T1000 (cell line): ENCODE measurements at regions not wholly inside any gene's neighbourhood (a gene's known extent, or its start where the extent isn't known, plus 50 kb on each side); places are given as distances from the start of the nearest gene placed in this dataset.

Source experiments
- DNase-seq: peaks from one replicate; lab custom pipeline; 2025; ENCODE audit warnings: mixed read lengths; lab: John Stamatoyannopoulos, UW

DNA sequence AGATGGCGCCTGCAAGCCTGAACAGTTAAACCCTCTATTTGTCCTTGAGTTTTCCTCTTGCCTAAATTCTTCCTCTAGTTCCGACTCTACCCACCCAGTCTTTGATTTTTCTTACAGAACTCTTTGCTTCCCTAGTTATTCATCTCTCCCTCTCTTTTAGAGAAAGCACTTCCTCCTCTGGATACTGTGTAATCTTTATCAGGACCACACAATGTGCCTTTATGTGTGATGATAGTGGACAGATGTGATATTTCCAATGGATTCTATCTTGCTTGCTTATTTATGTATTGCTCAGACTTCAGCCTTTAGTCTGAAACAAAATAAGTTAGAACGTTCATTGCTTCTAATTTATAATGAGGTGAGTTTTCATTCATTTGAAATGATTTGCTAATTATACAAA, 79.5 kb upstream of the CAV2 start:
- DNase-seq, result no peak

DNA sequence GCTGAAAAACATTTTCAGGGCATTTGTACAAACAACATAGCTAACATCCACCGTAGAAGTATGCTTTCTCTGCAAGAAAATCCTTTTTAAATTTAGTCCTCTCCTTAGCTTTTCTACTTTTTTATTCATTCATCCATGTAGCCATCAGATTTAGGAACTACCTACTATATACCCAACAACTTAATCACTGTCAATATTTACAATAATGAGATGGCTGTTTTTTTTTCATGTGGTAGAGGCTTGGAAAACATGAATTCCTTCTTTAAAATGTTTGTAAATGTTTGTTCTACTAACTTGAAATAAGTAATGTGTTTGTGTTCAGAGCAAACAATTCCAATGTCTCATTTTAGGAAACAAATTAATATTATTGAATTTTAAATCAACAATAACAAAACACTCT, 78.2 kb upstream of the CAV2 start:
- no peak for DNase-seq

DNA sequence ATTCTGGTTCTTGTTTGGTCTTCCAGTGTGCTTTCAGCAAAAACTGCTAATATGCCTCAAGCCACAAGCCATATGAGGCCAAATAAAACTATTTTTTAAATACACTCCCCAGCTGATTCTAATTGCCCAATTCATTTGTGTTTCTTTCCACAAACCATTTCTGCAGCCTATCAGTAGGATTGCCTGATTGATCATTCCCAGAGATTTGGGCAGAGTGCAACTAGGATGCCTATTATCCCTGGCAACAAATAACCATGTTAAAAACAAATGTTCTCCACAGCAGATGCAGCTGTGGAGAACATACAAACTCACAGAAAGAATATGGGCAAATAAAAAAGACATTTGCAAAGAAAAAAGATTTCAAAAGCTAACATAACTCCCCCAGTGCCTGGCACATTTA, 76.9 kb upstream of the CAV2 start:
- no peak for DNase-seq

DNA sequence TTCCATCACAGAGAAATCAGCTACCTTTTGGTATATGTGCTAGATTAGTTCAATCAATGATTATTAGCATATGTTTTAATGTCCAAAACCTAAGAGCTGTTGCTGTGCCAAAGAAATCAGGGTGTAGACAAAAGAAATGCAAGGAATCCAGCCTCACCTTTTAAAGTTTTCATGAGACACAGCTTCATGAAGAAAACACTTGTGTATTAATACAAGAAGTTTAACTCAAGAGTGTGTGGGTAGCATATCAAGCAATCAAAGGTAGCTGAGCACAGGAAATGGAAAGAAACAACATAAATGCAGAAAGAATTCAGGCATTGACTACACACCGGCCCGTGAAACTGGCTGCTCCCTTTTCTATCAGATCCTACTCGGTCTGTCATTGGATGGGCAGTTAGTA, 76.0 kb upstream of the CAV2 start:
- no peak for DNase-seq

DNA sequence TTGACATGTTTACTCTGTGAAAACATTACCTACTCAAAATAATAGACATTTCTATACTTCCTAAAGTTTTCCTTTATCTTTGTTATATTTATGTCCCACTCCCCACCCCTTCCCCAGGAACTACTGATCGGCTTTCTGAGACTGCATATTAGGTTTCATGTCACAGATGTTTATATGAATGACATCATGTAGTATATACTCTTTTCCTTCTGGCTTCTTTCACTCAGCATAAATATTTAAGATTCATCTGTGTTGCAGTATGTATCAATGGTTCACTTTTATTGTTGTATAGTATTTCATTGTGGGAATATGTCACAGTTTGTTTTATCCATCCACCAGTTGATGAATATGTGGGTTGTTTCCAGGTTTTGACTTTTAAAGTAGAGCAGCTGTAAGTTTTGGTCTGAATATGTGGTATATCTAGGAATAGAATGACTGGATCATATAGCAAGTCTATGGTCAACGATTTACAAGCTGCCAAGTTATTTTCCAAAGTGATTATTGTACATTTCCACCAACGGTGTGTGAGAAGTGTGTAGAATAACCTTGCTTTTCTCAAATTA, 73.8 kb upstream of the CAV2 start:
- no peak for DNase-seq

DNA sequence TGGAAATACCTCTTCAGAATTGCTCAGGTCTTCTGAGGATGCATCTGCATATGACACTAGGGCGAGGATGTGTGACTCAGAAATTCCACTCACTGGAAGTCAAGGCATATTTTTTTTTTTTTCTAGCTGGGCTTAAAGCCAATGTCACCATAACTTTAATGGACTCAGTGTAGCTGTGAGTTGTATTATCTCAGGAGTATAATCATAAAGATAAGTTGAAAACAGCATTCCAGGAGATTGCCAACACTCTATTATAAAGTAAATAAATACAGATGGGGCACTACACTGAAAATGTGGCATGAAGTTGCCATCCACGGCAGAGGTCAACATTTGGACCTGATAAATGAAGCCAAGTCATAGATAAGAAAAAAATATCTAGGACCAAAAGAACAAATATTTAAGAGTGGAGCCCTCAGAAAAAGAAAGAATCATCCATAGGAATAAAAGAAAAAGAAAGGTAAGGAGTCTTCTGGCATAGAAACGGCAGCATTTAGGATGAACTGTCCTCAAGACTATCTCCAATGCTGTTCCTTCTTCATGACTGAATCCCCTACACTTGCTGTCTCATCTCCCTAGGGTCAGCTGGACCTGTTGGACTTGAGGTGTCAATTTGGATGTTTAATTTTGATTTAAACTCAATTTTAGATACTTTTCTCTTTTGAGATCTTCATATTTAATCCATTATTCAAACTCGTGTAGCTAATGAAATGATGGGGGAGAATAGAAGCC, 72.9 kb upstream of the CAV2 start:
- DNase-seq, result peak; percentile 24

DNA sequence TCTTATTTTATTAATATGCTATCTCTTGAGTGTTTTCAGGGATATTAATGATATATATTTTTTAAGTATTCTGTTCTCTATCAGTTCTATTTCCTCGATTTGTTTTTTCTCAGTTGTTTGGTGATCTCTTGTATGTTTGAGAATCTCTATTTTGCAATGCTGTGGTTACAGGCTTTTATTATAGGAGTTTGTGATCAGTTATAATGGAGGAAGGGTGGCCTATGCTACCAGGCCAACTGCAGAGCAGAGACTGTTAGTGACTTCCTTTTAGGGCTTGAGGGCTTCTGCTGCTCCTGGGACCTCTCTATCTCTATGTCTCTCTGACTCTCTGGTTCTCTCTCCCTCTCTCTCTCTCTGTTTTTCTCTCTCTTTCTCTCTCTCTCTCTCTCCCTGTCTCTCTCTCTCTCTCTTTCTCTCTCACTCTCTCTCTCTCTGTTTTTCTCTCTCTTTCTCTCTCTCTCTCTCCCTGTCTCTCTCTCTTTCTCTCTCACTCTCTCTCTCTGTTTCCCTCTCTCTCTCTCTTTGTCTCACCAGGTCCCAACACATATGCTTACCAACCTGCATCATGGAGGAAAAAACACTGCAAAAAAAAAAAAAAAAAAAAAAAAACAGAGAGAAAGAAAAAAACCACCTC, 69.4 kb upstream of the CAV2 start:
- no peak for DNase-seq

DNA sequence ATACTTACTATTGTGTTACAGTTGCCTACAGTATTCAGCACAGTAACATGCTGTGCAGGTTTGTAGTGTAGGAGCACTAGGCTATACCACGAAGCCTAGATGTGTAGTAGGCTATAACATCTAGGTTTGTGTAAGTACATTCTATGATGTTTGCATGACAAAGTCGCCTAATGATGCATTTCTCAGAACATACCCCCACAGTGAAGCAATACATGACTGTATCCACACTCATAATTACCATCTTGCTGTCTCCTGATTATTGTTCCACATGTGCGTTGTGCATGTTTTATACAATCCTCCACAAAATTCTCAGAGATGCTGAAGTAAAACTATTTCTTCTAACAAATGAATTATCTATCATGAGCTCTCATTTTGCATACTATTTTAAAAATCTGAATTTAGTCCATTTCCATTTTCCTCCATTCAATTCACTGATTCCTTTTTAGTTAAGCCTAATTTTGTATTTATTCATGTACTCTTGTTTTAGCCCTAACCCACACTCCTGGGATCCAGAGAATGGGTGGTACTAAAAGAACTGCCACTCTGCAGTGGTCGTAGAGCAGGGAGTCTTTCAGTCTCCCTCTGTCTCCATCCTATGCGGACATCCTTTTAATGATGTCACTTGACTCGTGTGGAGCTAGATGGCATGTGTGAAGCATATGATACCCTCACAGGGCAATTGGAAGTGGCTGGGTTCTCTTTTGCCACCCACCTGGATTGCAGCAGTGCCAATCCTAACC, 67.6 kb upstream of the CAV2 start:
- DNase-seq, result no peak

DNA sequence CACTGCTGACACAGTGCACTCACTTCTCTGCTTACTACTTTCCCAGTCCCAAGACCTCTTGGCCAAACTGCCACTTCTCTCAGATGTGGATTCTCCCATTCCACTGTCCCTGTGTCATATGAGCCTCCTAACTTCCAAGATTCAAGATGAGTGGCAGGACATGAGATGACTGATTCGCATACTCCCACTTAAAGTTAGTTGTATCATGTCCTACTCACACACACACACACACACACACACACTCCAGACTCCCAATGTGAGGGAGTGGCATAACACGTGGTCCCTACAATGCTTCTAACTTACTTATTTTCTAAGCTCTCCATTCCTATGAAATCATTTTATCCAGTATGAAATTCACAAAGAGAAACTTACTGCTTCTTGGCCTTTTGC, 67.0 kb upstream of the CAV2 start:
- no peak for DNase-seq

DNA sequence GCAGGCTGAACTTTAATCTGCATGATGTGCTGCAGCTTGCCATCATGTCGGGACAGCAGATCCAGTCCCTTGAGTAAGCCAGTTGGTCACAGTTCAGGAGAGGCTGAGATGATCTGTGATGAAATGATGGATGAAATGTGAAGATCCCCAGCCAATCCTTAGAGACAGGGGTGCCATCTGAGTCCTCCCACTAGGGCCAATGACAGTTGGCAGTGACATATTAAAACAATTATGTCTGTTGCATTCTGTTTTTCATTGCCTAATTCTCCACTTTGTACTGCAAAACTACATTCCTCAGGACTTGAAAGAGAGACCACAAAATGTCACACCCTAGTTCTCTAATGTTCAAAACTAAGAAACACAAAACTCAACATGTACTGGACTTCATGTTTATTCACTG, 66.3 kb upstream of the CAV2 start:
- DNase-seq, result no peak

DNA sequence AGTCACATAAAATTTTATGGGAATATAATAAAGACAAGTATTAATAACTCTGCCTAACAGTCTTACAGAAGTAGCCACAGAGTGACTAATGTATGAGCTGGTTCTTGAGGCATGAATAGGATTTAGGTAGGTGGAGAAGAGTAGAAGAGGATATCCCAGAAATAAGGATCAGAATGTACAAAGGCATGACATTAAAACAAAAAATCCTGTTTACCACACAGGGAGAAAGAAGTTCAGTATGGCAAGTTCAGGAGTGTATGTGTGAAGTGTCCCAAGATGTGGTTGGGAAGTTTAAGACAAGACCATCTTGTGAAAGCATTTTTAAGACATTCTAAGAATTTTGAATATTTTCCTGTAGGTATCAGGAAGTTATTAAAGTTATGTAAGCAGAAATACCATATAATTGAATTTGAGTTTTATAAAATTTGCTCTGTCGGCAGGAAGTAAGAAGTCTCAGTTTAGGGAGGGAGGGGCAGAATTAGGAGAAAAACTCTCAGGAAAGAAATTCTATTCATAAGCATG, 64.7 kb upstream of the CAV2 start:
- DNase-seq, result no peak

DNA sequence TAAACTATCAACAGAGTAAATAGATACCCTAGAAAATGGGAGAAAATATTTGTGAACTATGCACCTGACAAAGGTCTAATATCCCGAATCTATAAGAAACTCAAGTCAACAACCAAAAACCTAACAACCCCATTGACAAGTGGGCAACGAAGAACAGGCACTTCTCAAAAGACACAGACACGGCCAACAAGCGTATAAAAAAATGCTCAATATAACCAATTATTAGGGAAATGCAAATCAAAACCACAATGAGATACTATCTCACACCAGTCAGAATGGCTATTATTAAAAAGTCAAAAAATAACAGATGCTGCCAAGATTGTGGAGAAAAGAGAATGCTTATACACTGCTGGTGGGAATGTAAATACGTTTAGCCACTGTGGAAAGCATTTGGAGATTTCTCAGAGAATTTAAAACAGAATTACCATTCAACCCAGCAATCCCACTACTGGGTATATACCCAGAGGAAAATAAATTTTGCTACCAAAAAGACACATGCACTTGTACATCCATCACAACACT, 63.2 kb upstream of the CAV2 start:
- DNase-seq, result no peak

DNA sequence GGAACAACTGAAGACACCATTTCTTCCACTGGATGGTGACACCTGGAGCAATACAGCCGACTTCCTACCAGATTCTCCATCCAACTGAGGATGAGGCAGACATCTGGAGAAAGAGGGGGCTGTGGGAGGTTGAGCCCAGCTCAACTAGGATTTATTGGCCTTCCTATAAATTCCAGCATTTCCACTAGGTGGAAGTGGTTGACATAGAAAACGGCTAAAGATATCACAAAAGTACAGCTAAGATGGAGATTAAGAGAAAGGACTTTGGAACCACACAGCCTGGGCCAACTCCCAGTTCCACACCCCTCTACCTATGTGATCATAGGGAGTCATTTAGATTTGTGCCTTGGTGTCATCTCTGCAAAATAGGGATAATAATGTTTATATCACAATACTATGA, 61.3 kb upstream of the CAV2 start:
- DNase-seq, result no peak

DNA sequence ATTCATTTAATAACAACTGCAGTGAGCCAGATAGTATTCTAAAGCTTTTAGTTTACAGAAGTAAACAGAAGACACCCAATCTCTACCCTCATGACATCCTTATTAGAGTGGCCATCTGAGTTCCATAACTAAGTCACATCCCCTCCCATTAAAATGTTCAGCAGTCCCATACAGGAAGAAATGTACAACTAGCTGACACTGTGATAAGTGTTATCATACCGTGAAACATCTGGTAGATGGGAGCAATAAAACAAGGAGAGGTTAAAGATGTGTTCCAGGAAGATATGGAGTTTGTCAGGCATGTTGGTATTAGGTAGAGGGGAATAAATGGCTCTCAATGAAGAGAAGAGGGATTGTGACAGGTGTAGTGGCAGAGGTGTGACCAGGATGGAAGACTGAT, 60.5 kb upstream of the CAV2 start:
- DNase-seq, result no peak

DNA sequence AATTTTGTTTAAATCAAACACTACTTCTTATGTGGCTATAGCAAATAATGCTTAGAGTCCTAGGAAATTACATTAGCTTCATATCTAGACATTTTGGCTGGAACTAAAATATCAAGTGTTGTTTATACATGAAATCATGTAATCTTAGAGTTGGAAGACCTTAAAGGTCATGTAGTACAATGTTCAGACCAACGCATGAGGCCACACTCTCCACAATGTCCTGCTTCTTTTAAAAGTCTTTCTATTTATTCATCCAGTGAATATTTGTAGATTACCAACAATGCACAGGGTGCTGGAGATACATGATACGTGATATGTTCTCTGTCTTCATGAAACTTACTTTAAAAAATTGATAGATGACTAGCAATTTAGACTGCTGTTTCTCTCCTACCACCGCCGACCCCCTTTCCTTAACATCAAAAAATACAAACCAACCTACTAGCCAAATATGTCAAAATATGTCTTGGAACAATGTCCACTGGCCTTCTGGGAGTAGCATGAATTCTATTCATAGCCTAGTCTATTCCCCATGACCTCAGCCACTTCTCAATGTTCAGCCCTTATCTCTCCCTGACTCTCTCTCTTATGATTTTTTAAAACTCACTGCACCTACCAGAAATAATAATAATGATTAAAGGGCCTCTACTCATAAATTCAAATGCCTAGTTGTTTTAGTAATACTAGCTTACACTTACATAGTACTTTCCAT, 59.5 kb upstream of the CAV2 start:
- DNase-seq, result no peak

DNA sequence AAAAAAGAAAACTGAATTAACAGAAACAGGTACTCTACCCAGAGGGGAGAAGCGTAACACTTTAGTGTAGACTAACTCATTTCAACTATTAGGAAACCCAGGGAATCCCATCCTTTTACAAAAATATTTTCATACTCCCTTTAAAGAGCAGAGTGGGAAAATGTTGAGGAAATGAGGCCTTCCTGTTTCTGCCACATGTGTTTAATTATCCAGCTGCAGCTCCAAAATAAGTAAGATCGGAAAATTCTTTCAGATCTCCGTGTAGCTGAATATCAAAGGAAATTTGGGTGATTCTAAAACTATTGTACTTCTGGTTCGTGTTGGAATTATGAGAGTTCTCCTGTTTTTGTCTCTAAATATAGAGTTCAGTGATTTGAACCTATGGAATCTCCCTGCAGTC, 58.0 kb upstream of the CAV2 start:
- no peak for DNase-seq

DNA sequence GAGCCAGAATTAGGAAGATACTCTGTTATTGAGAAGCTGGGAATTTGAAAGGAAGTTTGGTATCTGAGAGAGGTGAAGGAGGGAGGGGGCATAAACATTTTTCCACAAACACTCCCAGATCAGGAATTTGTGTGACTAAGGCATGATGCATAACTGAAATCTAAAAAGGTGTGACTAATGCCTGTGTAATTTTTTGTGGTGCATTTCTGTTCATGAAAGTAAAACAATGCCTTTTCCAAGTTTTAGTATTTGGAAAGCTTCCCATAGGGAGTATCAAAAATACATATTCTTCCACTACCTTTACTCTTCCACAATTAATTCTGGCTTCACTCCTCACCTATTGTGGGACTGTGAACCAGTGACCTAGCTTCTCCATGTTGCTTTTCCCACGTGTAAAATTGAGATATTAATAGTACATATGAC, 56.4 kb upstream of the CAV2 start:
- DNase-seq, result peak; percentile 6

DNA sequence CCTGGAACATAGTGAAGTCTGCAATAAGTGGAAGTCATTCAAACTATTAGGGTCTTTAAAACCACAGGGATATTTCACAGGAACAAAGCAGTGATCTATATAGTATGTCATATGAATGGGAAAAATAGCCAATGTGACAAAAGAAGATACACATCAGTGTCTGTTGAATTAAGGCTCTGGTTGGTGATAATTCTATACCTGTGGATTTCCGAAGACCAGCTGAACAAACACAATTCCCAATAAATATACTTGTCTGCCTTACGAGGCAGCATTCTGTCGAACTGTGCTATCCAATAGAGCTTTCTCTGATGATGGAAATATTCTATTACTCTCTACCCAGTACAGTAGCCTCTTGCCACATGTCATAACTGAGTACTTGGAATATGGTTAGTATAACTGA, 55.9 kb upstream of the CAV2 start:
- DNase-seq, result no peak

DNA sequence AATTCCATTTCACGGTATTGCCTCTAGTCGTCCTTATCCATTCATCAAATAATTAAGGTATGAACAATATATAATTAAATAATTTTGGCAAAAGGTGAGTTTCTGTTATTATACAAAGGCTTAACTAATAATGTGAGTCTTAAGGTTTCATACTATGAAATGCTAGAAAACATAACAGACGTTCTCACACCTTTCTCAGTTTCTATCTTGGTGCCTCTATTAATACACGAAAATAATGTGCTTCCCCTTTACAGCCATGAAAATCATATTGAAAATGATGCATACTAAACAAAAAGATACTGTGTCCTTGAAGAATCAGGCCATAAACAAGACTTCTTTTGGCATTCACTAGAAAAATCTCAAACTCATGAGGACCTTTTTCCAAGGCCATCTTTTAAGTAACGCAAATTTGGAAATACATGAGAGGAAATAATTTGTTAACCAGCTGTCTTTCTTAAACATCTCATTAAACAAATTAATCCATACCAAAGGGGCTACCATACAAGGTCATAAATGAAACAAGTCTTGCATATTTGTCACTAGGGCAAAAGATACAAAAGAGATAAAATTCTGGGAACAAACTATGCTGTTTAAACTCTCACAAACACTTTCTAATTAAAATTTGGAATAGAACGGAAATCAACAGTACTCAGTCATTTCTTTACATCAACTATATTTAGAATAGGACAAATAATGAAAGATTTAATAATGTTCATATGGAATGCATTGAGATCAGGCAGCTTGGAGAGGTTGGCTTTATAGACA, 53.9 kb upstream of the CAV2 start:
- no peak for DNase-seq

DNA sequence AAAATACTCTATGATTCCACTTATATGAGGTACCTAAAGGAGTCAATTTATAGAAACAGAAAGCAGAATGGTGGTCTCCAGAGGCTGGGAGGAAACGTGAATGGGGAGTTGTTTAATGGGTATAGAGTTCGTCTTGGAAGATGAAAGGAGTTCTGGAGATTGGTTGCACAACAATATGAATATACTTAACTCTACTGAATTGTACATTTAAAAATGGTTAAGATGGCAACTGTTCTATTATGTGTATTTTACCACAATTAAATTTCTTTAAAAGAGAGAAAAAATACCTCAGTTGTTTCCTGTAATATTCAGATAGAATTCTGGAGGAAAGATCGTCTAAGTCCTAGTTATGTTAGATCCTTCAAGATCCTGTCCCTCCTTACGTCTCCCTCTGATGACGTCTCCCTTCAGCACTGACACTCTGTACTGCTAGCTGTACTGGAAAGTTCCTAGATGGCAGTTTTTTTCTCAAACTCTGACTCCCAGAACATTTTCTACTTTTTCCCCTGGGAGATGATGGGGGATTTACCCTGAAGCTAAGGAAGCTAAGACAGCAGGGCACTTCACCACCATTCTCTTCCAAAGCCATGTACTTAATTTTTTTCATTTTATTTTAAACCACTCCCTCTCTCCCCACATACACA, 53.2 kb upstream of the CAV2 start:
- no peak for DNase-seq

DNA sequence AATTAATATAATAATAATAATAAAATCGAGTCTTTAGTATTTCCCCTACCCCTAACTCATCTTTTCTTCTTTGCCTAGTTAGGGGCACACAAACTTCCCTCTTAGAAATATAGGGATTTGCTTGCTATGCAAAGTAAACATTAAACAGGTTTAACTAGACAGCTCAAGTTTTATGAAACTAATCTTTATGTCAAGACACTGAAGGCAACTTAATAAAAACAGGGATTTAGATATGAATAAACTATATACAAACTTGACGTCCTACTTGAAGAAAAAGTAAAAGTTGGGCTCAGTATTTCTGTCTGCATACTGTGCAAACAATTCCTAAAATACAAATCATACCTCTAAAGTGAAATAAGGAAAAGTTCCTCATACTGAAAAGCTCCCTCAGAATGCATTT, 52.1 kb upstream of the CAV2 start:
- no peak for DNase-seq
